Gastrocnemius medialis (tissue), 4 donors: ENCODE measurements at regions not wholly inside any gene's neighbourhood (a gene's known extent, or its start where the extent isn't known, plus 50 kb on each side); places are given as distances from the start of the nearest gene placed in this dataset.

ENCODE experiments used
- POLR2A ChIP-seq, 2 donors: fragments of 450-650 bp; IDR thresholded peaks; one replicate each; pipeline ENCODE4 v1.6.1; 2017; ENCODE audit warnings: antibody characterized with exemption in 2 of 2, mild to moderate bottlenecking in 2 of 2, moderate library complexity in 2 of 2
- TF ChIP-seq, protein P1 (sequence below), 5 experiments: fragments of 450-650 bp in 3 of 5; fragments of 200-600 bp in 2 of 5; sonication (generic) in 2 of 5; IDR thresholded peaks in 4 of 5; conservative IDR thresholded peaks in 1 of 5; 1 replicate in 4 of 5; 2 replicates in 1 of 5; pipeline ENCODE4 v1.5.1; 2016 to 2019; ENCODE audit warnings: antibody characterized with exemption in 5 of 5, mild to moderate bottlenecking in 3 of 5, moderate library complexity in 3 of 5

GRCh38 chr15:94600505-94600904 lies 369.1 kb downstream of the MCTP2 start:
- no peak for TF ChIP-seq POLR2A (IDR thresholded peaks at IDR 0.05)
- TF ChIP-seq, protein P1, sequence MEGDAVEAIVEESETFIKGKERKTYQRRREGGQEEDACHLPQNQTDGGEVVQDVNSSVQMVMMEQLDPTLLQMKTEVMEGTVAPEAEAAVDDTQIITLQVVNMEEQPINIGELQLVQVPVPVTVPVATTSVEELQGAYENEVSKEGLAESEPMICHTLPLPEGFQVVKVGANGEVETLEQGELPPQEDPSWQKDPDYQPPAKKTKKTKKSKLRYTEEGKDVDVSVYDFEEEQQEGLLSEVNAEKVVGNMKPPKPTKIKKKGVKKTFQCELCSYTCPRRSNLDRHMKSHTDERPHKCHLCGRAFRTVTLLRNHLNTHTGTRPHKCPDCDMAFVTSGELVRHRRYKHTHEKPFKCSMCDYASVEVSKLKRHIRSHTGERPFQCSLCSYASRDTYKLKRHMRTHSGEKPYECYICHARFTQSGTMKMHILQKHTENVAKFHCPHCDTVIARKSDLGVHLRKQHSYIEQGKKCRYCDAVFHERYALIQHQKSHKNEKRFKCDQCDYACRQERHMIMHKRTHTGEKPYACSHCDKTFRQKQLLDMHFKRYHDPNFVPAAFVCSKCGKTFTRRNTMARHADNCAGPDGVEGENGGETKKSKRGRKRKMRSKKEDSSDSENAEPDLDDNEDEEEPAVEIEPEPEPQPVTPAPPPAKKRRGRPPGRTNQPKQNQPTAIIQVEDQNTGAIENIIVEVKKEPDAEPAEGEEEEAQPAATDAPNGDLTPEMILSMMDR (IDR thresholded peaks at IDR 0.05 in 4 of 5, conservative IDR thresholded peaks at IDR 0.05 in 1 of 5), result no peak
